ENCODE measurements at regions not wholly inside any gene's neighbourhood (a gene's known extent, or its start where the extent isn't known, plus 50 kb on each side); places are given as distances from the start of the nearest gene placed in this dataset.
"Not testable (repeated sequence)": the region's sequence is repeated elsewhere in the genome, so short reads cannot be mapped to it uniquely, and the experiment has no call there.

GRCh38 chr2:144745424-144745823 lies 225.5 kb upstream of the ZEB2 start:
- Mint-ChIP-seq H3K27me3 (peaks cover 2% of the 10 kb centered on the region), H3K9me3 (peaks cover 25% of the 10 kb centered on the region), H3K4me3 (no peak overlapping the region), H3K36me3 (ENCODE audit: low read depth) (peaks cover 6% of the 10 kb centered on the region), H3K27ac (no peak overlapping the region), H3K4me1 (no peaks in the 10 kb centered on the region)
- ChIA-PET POLR2A (no interaction called here), CTCF (no interaction called here)
- ATAC-seq (ENCODE audit: low read depth), result no peak
- no peak for DNase-seq
- no peak for TF ChIP-seq CTCF (IDR thresholded peaks at IDR 0.05)
- intact Hi-C loops (cut with micrococcal nuclease), result no loop called here

- CTCF ChIA-PET, result no interaction called here
- POLR2A ChIA-PET, result no interaction called here
- H3K4me1 Mint-ChIP-seq, result no peaks in the 10 kb centered on the region
- peaks cover 5% of the 10 kb centered on the region for H3K9me3 Mint-ChIP-seq
- H3K4me3 Mint-ChIP-seq, result no peak overlapping the region
- DNase-seq (no peak), ATAC-seq (ENCODE audit: low read depth) (no peak)
- TF ChIP-seq CTCF (IDR thresholded peaks at IDR 0.05), result no peak
- H3K36me3 Mint-ChIP-seq (ENCODE audit: low read depth), result no peaks in the 10 kb centered on the region
- intact Hi-C loops (cut with micrococcal nuclease), result no loop called here
- no peak overlapping the region for H3K27ac Mint-ChIP-seq
- H3K27me3 Mint-ChIP-seq, result peaks cover 2% of the 10 kb centered on the region
Observed at GRCh38 chr2:144738749-144739148, 218.8 kb upstream of the ZEB2 start.

- POLR2A ChIA-PET, result no interaction called here
- DNase-seq, result no peak
- TF ChIP-seq CTCF (IDR thresholded peaks at IDR 0.05), result no peak
- ATAC-seq (ENCODE audit: low read depth), result no peak
- CTCF ChIA-PET, result no interaction called here
- Mint-ChIP-seq H3K4me3 (no peak overlapping the region), H3K27me3 (no peaks in the 10 kb centered on the region), H3K27ac (no peak overlapping the region), H3K9me3 (peaks cover 5% of the 10 kb centered on the region), H3K4me1 (no peaks in the 10 kb centered on the region), H3K36me3 (ENCODE audit: low read depth) (no peaks in the 10 kb centered on the region)
- intact Hi-C loops (cut with micrococcal nuclease), result no loop called here
Observed at GRCh38 chr2:144730711-144731110, 210.8 kb upstream of the ZEB2 start.

DNA sequence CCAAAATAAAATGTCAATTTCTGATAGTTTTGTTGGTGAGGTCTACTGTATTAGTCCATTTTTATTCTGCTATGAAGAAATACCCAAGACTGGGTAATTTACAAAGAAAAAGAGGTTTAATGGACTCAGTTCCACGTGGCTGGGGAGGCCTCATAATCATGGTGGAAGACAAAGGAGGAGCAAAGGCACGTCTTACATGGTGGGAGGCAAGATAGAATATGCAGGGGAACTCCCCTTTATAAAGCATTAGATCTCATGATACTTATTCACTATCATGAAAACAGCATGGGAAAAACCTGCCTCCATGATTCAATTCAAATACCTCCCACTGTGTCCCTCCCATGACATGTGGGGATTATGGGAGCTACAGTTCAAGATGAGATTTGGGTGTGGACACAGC lies 204.5 kb upstream of the ZEB2 start:
- DNase-seq; ATAC-seq (ENCODE audit: low read depth); H3K36me3 Mint-ChIP-seq (ENCODE audit: low read depth); intact Hi-C loops (cut with micrococcal nuclease); H3K27ac Mint-ChIP-seq; H3K4me1 Mint-ChIP-seq; CTCF ChIA-PET; H3K27me3 Mint-ChIP-seq; H3K4me3 Mint-ChIP-seq; H3K9me3 Mint-ChIP-seq; POLR2A ChIA-PET: not testable (repeated sequence)

DNA sequence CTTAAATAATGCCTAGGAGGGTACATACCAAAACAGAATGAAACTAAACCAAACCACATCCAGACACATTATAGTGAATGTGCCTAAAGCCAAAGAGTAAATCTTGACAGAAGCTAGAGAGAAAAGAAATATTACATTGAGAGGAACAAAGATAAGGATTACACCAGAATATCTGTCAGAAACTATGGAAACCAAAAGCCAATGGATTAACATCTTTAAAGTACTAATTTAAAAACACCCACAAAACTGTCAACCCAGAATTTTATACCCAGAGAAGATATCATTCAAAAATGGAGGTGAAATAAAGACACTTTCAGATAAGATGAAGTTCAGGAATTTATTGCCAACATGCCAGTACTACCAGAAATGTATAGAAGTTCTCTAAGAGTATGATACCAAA lies 198.5 kb upstream of the ZEB2 start:
- CTCF ChIA-PET, result no interaction called here
- no peaks in the 10 kb centered on the region for H3K27me3 Mint-ChIP-seq
- no peak overlapping the region for H3K4me3 Mint-ChIP-seq
- no peak overlapping the region for H3K27ac Mint-ChIP-seq
- TF ChIP-seq CTCF (IDR thresholded peaks at IDR 0.05), result no peak
- intact Hi-C loops (cut with micrococcal nuclease), result no loop called here
- DNase-seq (no peak), ATAC-seq (ENCODE audit: low read depth) (no peak)
- H3K36me3 Mint-ChIP-seq (ENCODE audit: low read depth), result peaks cover 8% of the 10 kb centered on the region
- H3K4me1 Mint-ChIP-seq, result peaks cover 2% of the 10 kb centered on the region
- peaks cover 15% of the 10 kb centered on the region for H3K9me3 Mint-ChIP-seq
- POLR2A ChIA-PET, result no interaction called here

GRCh38 chr2:144715992-144716391 lies 196.1 kb upstream of the ZEB2 start:
- TF ChIP-seq CTCF (IDR thresholded peaks at IDR 0.05), result no peak
- no peak for ATAC-seq (ENCODE audit: low read depth)
- Mint-ChIP-seq H3K4me3 (no peak overlapping the region), H3K36me3 (ENCODE audit: low read depth) (peaks cover 8% of the 10 kb centered on the region), H3K27me3 (no peaks in the 10 kb centered on the region), H3K9me3 (peaks cover 15% of the 10 kb centered on the region), H3K27ac (no peak overlapping the region), H3K4me1 (peaks cover 2% of the 10 kb centered on the region)
- intact Hi-C loops (cut with micrococcal nuclease), result no loop called here
- CTCF ChIA-PET, result no interaction called here
- DNase-seq, result no peak
- POLR2A ChIA-PET, result no interaction called here
